ENCODE measurements at regions not wholly inside any gene's neighbourhood (a gene's known extent, or its start where the extent isn't known, plus 50 kb on each side); places are given as distances from the start of the nearest gene placed in this dataset.

DNA sequence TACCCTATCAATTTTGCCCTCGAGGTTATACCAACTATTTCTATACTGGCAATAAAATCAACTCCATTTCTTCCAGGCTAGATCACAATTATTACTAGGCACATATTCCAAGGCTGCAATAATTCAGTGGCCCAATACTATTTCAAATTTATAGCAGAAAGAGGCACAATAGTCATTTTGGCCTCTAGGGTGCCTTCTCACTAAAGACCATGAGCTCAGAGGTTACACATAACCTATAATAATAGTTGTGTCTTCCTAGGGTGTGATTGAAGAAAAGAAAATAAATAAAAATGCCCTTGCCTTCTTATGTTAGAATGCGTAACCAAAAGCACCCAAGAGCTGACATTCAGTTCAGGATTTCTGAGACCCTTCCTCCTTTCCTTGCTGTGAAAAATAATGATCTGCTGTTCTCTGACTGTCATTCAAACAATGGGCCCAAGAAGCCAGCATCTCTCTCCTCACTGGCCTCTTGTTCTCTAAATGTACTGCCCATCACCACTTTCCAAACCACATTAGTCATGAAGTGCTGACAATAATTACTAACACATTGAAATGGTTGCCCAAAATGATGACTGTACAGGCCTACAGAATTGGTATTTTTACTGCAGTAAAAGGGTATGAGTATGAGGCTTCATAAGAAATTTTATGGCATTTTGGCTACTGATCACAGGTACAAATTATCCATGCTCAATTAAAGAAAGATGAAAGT, 244.8 kb downstream of the LRRN1 start:
- 63 to 80% methylated on average over 2 of the region's 2 CpGs for WGBS, 2 donors (ENCODE audit: low coverage in 1 of 2)

DNA sequence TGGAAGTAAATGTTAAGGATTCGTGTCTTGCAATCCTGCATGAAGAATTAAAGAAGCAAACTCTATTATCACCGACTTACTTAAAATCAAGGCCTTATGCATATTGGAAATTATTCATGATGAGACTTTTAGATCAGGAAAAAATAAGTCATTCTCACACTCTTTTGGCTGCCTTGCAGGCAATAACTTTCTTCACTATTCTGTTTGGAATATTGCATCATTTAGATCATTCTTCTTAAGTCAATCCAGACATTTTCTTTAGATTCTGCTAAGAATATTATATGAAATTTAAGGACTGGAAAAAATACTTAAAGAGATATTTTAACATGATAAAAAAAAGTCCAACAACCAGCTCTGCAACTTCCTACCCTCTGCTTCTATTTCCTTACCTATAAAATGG, 245.4 kb downstream of the LRRN1 start:
- intact Hi-C loops (cut with DNase I; ENCODE audit: low total_unique reads): no loop called here
- TF ChIP-seq POLR2A (IDR thresholded peaks at IDR 0.05): no peak
- TF ChIP-seq CTCF (IDR thresholded peaks at IDR 0.05): no peak
- TF ChIP-seq POLR2AphosphoS5 (IDR thresholded peaks at IDR 0.05): no peak
- TF ChIP-seq EP300 (IDR thresholded peaks at IDR 0.05; ENCODE audit: low read depth): no peak
- Histone ChIP-seq H3K4me3 (no peak overlapping the region), H3K27ac (no peak overlapping the region), H3K27me3 (no peaks in the 10 kb centered on the region), H3K4me1 (no peaks in the 10 kb centered on the region), H3K36me3 (no peaks in the 10 kb centered on the region), H3K9me3 (no peaks in the 10 kb centered on the region)
- 53 to 77% methylated on average over 2 of the region's 2 CpGs for WGBS, 2 donors (ENCODE audit: low coverage in 1 of 2)
- in situ Hi-C loops (cut with MboI; ENCODE audit: low pct_ligation_motif_present in 1 of 4, low pct_unique_long_range_greater_than_20kb in 1 of 4, low sequenced_read_pairs in 3 of 4): no loop called here
- DNase-seq: no peak

More for the DNA sequence above, 244.8 kb downstream of the LRRN1 start:
- H3K4me1 ChIP-seq: no peaks in the 10 kb centered on the region
- H3K27ac ChIP-seq: no peak overlapping the region
- no peak overlapping the region for H3K4me3 ChIP-seq
- no peaks in the 10 kb centered on the region for H3K36me3 ChIP-seq
- no peak for TF ChIP-seq POLR2AphosphoS5 (IDR thresholded peaks at IDR 0.05)
- no peak for TF ChIP-seq POLR2A (IDR thresholded peaks at IDR 0.05)
- no peak for TF ChIP-seq EP300 (IDR thresholded peaks at IDR 0.05; ENCODE audit: low read depth)
- TF ChIP-seq CTCF (IDR thresholded peaks at IDR 0.05): no peak
- no peaks in the 10 kb centered on the region for H3K27me3 ChIP-seq
- in situ Hi-C loops (cut with MboI; ENCODE audit: low pct_ligation_motif_present in 1 of 4, low pct_unique_long_range_greater_than_20kb in 1 of 4, low sequenced_read_pairs in 3 of 4): no loop called here
- H3K9me3 ChIP-seq: no peaks in the 10 kb centered on the region
- DNase-seq: no peak
- intact Hi-C loops (cut with DNase I; ENCODE audit: low total_unique reads): no loop called here

DNA sequence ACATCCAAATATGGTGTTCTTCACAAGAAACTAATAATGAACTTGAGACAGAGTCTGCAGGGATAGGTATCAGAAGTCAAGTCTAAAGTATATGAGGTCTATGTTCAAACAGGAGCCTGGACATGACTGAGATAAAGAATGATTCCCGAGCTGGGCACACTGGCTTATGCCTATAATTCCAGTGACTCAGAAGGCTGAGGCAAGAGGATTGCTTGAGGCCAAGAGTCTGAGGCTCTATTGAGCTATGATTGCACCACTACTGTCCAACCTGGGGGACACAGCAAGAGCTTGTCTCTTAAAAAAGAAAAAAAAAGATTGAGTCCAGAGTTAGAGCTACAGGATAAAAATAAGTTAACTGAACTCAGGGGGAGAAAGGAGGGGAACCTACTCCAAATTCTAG, 246.5 kb downstream of the LRRN1 start:
- H3K27me3 ChIP-seq: no peaks in the 10 kb centered on the region
- in situ Hi-C loops (cut with MboI; ENCODE audit: low pct_ligation_motif_present in 1 of 4, low pct_unique_long_range_greater_than_20kb in 1 of 4, low sequenced_read_pairs in 3 of 4): no loop called here
- no peak overlapping the region for H3K27ac ChIP-seq
- TF ChIP-seq POLR2A (IDR thresholded peaks at IDR 0.05): no peak
- TF ChIP-seq EP300 (IDR thresholded peaks at IDR 0.05; ENCODE audit: low read depth): no peak
- no peak for TF ChIP-seq POLR2AphosphoS5 (IDR thresholded peaks at IDR 0.05)
- no peak for TF ChIP-seq CTCF (IDR thresholded peaks at IDR 0.05)
- H3K9me3 ChIP-seq: no peaks in the 10 kb centered on the region
- no peak overlapping the region for H3K4me3 ChIP-seq
- WGBS, 2 donors (ENCODE audit: low coverage in 1 of 2): 93% methylated on average over 1 of the region's 1 CpG; no CpG with 5 or more reads in 1 of the 2 donors
- intact Hi-C loops (cut with DNase I; ENCODE audit: low total_unique reads): no loop called here
- H3K36me3 ChIP-seq: no peaks in the 10 kb centered on the region
- no peak for DNase-seq
- no peaks in the 10 kb centered on the region for H3K4me1 ChIP-seq

GRCh38 chr3:4047366-4047765, 248.1 kb downstream of the LRRN1 start:
- WGBS, 2 donors (ENCODE audit: low coverage in 1 of 2): 89 to 90% methylated on average over 1 of the region's 1 CpG
- no peak for DNase-seq
- TF ChIP-seq EP300 (IDR thresholded peaks at IDR 0.05; ENCODE audit: low read depth) (no peak), POLR2AphosphoS5 (IDR thresholded peaks at IDR 0.05) (no peak), POLR2A (IDR thresholded peaks at IDR 0.05) (no peak), CTCF (IDR thresholded peaks at IDR 0.05) (no peak)
- Histone ChIP-seq H3K4me3 (no peak overlapping the region), H3K36me3 (no peaks in the 10 kb centered on the region), H3K4me1 (no peaks in the 10 kb centered on the region), H3K9me3 (no peaks in the 10 kb centered on the region), H3K27ac (no peak overlapping the region), H3K27me3 (no peaks in the 10 kb centered on the region)
- intact Hi-C loops (cut with DNase I; ENCODE audit: low total_unique reads): no loop called here
- in situ Hi-C loops (cut with MboI; ENCODE audit: low pct_ligation_motif_present in 1 of 4, low pct_unique_long_range_greater_than_20kb in 1 of 4, low sequenced_read_pairs in 3 of 4): no loop called here

All from transverse colon (tissue), 4 donors.